ENCODE measurements at regions not wholly inside any gene's neighbourhood (a gene's known extent, or its start where the extent isn't known, plus 50 kb on each side); places are given as distances from the start of the nearest gene placed in this dataset.
"Not testable (repeated sequence)": the region's sequence is repeated elsewhere in the genome, so short reads cannot be mapped to it uniquely, and the experiment has no call there.

DNA sequence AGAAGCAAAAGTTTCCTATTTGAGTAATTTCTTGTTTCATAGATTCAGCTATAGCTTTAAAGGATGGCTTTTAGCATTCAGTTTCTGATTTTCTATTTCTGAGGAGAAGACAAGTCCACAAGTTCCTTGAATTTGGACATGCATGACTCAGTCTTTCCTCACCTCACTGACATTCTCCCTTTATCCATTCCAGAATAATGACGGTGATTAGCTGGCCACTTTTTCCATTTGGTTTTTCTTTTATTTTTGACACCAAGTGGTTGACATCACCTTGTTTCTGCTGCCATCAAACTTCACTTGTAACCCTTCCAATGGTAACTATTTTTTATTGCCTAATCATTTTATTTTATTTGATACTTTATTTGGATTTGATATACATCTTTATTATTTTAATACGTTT is 404.4 kb upstream of the KCNMB2 start:
- no peak for TF ChIP-seq CTCF (IDR thresholded peaks at IDR 0.05; ENCODE audit: low read depth, low read length, missing control alignments)
- H3K4me3 ChIP-seq (ENCODE audit: low read depth, low read length): no peak overlapping the region
- DNase-seq (ENCODE audit: low read depth): no peak

GRCh38 chr3:178137206-178137605 is 399.0 kb upstream of the KCNMB2 start:
- H3K4me3 ChIP-seq (ENCODE audit: low read depth, low read length): no peak overlapping the region
- no peak for DNase-seq (ENCODE audit: low read depth)
- no peak for TF ChIP-seq CTCF (IDR thresholded peaks at IDR 0.05; ENCODE audit: low read depth, low read length, missing control alignments)

DNA sequence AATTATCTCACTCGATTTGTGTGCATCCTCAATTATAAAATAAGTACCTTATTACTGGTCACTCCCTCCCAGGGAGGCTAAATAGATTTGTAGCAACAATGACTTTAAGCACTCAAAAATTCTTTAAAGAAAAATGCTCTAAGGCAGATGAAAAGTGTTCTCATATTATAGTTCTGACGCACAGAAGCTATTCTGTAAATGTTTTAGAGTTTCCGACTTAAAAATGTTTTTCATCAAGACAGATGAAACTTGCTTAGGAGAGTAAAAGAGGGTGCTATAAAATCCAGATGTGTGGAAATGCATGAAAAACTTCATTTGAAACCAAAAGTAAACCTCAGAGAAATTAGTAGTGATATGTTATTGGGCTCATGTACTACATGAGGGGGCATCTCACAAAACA is 398.4 kb upstream of the KCNMB2 start:
- no peak for TF ChIP-seq CTCF (IDR thresholded peaks at IDR 0.05; ENCODE audit: low read depth, low read length, missing control alignments)
- DNase-seq (ENCODE audit: low read depth): no peak
- no peak overlapping the region for H3K4me3 ChIP-seq (ENCODE audit: low read depth, low read length)

DNA sequence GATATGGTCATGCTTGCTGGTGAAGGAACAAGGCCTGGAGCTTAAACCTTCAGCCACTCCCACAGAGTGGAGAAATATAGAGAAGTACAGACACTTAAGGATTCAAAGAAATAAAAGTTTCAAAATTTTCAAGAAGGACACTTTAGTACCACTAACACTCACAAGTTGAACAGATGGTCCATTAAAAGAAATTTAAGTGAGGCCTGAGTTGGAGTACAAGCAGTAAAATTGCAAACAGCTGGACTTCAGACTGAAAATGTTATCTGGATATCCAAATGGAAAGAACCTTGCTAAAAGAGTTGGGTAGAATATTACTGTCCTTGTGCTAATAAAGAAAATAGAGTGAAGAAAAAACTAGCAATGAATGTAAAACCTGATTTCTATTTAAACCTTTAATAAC is 397.1 kb upstream of the KCNMB2 start:
- DNase-seq (ENCODE audit: low read depth): no peak
- TF ChIP-seq CTCF (IDR thresholded peaks at IDR 0.05; ENCODE audit: low read depth, low read length, missing control alignments): no peak
- no peak overlapping the region for H3K4me3 ChIP-seq (ENCODE audit: low read depth, low read length)

GRCh38 chr3:178140531-178141304 is 395.5 kb upstream of the KCNMB2 start:
- no peak for DNase-seq (ENCODE audit: low read depth)
- TF ChIP-seq CTCF (IDR thresholded peaks at IDR 0.05; ENCODE audit: low read depth, low read length, missing control alignments): no peak
- no peak overlapping the region for H3K4me3 ChIP-seq (ENCODE audit: low read depth, low read length)

- H3K4me3 ChIP-seq (ENCODE audit: low read depth, low read length): not testable (repeated sequence)
These were observed 394.9 kb upstream of the KCNMB2 start for GRCh38 chr3:178141305-178141684.

DNA sequence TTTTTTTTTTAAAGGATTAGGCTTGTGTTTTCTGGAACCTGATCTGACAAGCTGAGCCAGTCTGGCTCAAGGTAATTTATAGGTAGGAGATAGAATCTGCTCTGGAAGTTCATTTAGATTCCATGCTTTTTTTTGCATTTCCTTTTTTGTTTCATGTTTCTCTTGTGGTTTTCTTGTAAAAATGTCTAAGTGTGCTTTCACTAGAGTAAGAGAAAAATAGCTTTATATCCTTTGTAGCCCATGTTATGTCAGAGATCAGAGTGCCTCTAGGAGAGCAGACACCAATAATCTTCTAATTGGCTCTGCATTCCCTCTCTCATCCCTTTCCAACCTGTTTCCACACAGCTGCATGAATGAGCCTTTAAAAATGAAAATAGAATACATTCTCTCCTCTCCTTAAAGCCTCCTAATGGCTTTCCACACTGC is 389.8 kb upstream of the KCNMB2 start:
- no peak overlapping the region for H3K4me3 ChIP-seq (ENCODE audit: low read depth, low read length)
- TF ChIP-seq CTCF (IDR thresholded peaks at IDR 0.05; ENCODE audit: low read depth, low read length, missing control alignments): no peak
- DNase-seq (ENCODE audit: low read depth): no peak

More at GRCh38 chr3:178141305-178141684, 394.9 kb upstream of the KCNMB2 start:
- DNase-seq (ENCODE audit: low read depth): not testable (repeated sequence)

All from GM12864 (cell line).